Fibroblast of villous mesenchyme (primary cell): ENCODE measurements at regions not wholly inside any gene's neighbourhood (a gene's known extent, or its start where the extent isn't known, plus 50 kb on each side); places are given as distances from the start of the nearest gene placed in this dataset.

Experiments used
- DNase-seq: peaks from one replicate; pipeline ENCODE4 v3.0.0-alpha.2; 2010; ENCODE audit warnings: low read depth
- H3K4me3 ChIP-seq: 2 replicates; pipeline ENCODE4 v1.5.1; 2011; ENCODE audit warnings: low read depth, mild to moderate bottlenecking, low read length
- TF ChIP-seq, protein P1 (sequence below): IDR thresholded peaks from 2 replicates; pipeline ENCODE4 v1.5.1; 2012; ENCODE audit warnings: low read depth, mild to moderate bottlenecking, low read length; ENCODE audit not compliant: insufficient read depth

DNA sequence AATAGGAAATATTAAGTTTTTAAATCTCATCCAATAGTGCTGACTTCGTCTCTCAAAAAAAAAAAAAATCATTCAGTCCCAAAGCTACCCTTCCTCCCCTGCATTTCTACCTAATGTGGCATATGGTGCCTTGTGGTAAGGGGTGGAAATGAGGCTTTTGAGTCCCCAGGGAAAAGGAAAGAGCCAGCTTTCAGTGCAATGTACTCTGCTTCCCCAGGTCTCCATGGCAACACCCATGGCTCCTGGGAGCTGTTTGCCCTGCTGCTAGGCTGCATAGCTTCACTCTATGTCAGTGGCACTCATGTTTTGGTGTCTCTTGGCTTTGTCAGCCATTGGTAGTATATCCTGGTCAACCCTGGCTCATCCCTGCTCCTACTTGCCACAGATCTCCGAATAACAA, 175.9 kb downstream of the SLC39A8 start:
- DNase-seq, result no peak
- no peak overlapping the region for H3K4me3 ChIP-seq
- TF ChIP-seq, protein P1, sequence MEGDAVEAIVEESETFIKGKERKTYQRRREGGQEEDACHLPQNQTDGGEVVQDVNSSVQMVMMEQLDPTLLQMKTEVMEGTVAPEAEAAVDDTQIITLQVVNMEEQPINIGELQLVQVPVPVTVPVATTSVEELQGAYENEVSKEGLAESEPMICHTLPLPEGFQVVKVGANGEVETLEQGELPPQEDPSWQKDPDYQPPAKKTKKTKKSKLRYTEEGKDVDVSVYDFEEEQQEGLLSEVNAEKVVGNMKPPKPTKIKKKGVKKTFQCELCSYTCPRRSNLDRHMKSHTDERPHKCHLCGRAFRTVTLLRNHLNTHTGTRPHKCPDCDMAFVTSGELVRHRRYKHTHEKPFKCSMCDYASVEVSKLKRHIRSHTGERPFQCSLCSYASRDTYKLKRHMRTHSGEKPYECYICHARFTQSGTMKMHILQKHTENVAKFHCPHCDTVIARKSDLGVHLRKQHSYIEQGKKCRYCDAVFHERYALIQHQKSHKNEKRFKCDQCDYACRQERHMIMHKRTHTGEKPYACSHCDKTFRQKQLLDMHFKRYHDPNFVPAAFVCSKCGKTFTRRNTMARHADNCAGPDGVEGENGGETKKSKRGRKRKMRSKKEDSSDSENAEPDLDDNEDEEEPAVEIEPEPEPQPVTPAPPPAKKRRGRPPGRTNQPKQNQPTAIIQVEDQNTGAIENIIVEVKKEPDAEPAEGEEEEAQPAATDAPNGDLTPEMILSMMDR, result no peak

DNA sequence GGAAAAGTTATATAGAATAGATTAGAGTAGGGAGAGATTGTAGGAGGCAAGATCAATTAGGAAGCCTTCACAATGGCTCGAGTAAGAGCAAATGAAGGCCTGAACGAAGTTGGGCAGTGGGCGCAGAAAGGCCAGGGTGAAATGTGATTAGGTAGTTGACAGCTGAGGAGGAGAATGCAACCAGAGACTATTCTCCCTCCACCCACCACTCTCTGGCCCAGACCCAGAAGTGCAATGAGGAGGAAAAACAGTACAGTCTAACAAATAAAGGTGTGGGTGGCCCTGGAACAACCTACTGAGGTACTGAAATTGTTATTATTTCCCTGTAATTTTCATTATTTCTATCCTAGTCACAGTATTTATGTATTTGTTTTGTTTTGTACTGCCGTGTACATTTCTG, 176.7 kb downstream of the SLC39A8 start:
- H3K4me3 ChIP-seq, result no peak overlapping the region
- no peak for DNase-seq
- TF ChIP-seq, protein P1, result no peak

DNA sequence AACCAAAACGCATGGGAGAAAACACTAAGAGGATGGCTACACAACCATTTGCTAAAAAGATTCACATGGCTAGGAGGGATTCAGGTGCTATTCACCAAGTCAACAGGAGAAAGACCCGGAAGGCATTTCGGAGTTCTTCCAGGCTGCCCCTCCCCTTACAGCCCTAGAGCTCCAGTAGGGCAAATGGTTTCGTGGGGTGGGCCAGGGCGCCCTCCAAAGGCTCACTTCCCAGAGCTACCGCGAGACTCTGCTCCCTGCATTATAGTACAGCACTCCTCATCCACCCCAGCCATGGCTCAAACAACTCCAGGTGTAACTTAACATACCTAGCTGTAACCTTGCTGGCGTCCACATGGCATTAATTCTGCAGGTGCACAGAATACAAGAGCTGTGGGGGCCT, 179.7 kb downstream of the SLC39A8 start:
- DNase-seq, result no peak
- no peak overlapping the region for H3K4me3 ChIP-seq
- TF ChIP-seq, protein P1, result no peak

DNA sequence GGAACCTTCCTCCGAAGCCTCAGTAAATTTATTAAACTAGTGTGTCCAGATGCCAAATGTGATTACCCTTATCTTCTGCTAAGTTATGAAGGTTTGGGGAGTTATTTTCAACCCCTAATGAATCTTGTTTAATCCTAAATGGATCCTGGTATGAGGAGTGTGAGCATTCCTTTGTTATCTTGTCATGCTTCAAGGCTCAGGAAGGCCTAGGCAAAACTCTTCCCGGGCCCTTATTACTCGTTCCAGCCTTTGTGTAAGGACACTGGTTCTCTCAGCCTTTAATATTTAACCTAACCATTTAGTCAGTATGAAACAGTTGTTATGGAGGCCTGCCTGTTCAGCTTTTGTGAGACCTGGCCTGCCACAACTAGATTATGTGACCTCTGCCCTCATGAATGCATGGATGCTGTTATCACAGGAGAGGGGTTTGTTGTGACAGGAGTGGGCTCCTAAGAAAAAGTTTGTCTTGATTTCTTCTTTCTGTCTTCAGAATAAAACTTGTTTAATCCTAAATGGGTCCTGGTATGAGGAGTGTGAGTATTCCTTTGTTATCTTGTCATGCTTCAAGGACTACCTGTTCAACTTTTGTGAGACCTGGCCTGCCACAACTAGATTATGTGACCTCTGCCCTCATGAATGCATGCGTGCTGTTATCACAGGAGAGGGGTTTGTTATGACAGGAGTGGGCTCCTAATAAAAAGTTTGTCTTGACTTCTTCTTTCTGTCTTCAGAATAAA, 181.7 kb downstream of the SLC39A8 start:
- H3K4me3 ChIP-seq, result no peak overlapping the region
- peak; percentile 64 for DNase-seq

DNA sequence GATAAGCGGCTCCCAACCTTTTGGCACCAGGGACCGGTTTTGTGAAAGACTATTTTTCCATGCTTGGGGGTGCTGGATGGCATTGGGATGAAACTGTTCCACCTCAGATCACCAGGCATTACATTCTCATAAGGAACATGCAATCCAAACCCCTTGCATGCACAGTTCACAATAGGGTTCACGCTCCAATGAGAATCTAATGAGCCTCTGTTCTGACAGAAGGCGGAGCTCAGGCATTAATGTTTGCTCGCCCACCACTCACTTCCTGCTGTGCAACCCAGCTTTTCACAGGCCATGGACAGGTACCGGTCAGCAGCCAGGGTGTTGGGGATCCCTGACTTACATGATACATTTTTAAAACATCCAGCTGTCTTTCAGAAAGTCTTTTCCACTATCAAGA, 187.3 kb downstream of the SLC39A8 start:
- DNase-seq, result no peak
- H3K4me3 ChIP-seq, result no peak overlapping the region
- TF ChIP-seq, protein P1, result no peak

More for the DNA sequence above, 181.7 kb downstream of the SLC39A8 start:
- TF ChIP-seq, protein P1, result no peak

DNA sequence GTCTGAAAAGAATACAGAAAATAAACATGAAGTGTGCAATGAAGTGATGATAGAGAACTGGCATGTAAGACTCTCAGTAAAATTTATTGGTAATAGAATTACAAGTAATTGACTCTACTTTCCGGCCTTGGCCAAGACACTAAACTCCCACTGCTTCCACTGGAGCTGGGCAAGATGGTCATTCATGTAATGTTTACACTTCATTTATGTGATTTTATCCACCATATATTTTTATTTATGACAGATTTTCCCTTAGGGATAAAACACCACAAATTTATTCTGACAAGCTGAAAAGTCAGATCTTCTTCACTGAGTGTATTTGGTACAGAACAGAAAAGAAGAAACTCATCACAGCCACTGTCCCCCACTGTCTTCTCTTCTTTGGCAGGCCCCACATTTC, 191.9 kb downstream of the SLC39A8 start:
- TF ChIP-seq, protein P1, result no peak
- DNase-seq, result no peak
- H3K4me3 ChIP-seq, result no peak overlapping the region

DNA sequence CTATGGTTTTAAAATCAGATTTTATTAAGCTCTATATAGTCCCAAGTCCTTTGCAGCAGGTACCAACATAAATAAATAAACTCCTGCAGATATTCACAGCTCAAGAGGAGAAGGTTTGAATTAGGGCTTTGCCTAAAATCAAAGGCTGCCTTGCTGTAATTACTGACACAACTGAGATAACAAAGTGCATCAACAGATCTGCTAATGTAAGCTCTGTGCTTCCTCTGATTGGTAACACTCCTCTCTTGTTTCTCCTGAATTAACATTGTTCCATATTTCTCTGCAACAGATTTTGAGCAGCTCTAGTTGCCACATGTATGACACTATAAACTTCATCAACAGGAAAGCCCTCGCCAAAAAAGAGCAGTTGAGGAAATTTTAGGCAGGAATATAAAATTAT, 193.6 kb downstream of the SLC39A8 start:
- TF ChIP-seq, protein P1, result no peak
- no peak overlapping the region for H3K4me3 ChIP-seq
- no peak for DNase-seq
